ENCODE measurements at regions not wholly inside any gene's neighbourhood (a gene's known extent, or its start where the extent isn't known, plus 50 kb on each side); places are given as distances from the start of the nearest gene placed in this dataset.
"Not testable (repeated sequence)": the region's sequence is repeated elsewhere in the genome, so short reads cannot be mapped to it uniquely, and the experiment has no call there.

DNA sequence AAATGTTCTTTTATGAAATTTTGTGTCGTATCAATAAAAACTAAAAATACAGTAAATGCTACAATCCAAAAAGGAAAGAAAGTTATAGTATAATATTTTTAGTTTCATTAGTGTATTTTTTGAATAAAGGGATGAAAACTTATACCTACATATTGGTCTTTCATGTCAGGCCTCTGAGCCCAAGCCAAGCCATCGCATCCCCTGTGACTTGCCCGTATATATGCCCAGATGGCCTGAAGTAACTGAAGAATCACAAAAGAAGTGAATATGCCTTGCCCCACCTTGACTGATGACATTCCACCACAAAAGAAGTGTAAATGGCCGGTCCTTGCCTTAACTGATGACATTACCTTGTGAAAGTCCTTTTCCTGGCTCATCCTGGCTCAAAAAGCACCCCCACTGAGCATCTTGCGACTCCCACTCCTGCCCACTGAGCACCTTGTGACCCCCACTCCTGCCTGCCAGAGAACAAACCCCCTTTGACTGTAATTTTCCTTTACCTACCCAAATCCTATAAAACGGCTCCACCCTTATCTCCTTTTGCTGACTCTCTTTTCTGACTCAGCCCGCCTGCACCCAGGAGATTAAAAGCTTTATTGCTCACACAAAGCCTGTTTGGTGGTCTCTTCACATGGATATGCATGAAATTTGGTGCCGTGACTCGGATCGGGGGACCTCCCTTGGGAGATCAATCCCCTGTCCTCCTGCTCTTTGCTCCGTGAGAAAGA, 108.2 kb upstream of the PELI1 start:
- DNase-seq: not testable (repeated sequence)

- DNase-seq: not testable (repeated sequence)
These were observed 109.2 kb upstream of the PELI1 start for GRCh38 chr2:64253421-64253820.

GRCh38 chr2:64258566-64258965, 114.3 kb upstream of the PELI1 start:
- DNase-seq: no peak

- DNase-seq: peak; percentile 49
These were observed 115.1 kb upstream of the PELI1 start for GRCh38 chr2:64259312-64259711.

GRCh38 chr2:64260093-64260803, 116.0 kb upstream of the PELI1 start:
- no peak for DNase-seq

DNA sequence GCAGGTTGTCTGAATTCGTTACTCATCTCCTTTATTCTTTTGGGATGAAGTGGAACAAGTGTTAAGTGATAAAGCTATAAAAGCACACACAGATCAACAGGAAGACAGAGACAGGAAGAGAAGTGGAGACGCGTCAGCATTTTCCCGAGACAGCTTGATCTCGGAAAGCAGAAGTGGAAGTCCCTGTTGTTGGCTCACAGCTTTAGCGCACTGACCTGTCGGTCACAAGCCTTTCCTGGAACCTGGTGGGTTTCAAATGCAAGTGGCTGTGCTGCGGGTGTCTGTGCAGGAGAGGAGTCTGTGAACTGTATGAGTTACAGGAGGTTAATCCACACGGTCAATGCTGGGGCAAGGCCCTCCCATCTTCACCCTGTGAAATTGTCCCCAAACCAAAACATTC, 116.6 kb upstream of the PELI1 start:
- DNase-seq: no peak

GRCh38 chr2:64262071-64262470, 117.9 kb upstream of the PELI1 start:
- no peak for DNase-seq

GRCh38 chr2:64262816-64263215, 118.6 kb upstream of the PELI1 start:
- DNase-seq: no peak

GRCh38 chr2:64263315-64263714, 119.1 kb upstream of the PELI1 start:
- DNase-seq: peak; percentile 83

GRCh38 chr2:64267699-64268098, 123.5 kb upstream of the PELI1 start:
- peak; percentile 83 for DNase-seq

DNA sequence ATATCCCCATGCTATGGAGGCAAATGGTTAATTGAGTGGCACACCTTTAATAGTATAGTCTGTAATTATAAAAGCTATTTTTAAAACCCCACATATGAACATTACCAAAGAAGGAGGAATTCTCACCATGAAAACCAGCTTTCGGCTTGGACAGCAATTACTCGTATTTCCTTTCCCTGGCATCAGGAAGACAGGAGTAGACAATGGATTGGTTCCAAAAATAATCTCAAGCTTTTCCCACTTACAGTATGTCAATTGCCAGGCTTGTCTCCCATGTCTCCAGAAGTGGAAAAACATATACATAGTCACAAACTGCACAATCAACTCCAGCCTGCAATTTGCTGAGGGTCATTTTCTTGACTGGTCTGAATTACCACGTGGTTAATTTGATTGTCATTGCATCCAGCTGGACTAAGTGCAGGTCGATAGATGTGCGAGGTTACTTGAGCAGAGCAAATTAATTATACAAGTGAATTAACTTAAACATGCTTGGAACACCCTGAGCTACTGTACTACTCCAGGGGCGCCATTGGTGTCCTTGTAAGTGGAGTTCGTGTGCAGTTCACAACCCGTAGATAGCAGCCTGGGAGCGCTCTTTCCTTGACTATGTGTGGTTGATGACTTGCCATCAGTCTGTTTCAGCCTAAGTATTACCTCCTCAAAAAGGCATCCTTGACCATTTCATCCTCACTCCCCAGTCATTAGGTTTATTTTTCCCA, 124.3 kb upstream of the PELI1 start:
- no peak for DNase-seq

- DNase-seq: peak; percentile 93
These were observed 129.5 kb upstream of the PELI1 start for GRCh38 chr2:64273524-64274398.

DNA sequence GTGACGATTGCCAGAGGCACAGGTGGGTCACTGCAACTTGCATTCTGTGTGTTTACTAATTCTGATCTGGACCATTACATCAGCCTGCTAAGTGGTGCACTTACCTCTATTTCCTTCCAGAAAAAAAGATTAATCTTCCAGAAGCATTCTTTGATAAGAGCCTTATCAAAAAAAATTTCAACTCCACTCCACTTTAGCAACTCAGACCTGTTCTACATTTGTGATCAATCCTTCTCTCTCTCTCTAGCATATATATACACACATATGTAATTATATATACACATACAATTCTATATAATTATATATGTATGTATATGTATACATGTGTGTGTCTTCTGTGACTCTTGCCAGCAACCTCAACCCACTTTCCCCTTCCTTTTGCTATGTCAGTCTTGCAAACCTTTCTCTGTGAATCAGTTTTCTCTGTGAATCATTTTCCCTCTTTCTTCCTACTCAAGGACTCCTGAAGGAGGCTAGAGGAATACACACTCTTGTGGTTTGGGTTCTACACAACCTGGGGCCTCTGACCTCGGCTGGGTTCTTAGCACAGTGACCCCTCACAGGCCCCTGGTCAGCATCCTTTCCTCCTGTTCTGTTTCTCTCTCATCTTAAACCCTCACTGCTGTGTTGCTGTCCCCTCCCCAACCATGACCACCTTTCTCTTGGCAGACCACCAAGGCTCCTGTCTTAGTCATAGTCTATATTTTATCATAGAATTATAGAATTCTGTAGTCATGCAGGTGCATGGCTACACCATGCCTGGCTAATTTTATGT, 130.4 kb upstream of the PELI1 start:
- no peak for DNase-seq

DNA sequence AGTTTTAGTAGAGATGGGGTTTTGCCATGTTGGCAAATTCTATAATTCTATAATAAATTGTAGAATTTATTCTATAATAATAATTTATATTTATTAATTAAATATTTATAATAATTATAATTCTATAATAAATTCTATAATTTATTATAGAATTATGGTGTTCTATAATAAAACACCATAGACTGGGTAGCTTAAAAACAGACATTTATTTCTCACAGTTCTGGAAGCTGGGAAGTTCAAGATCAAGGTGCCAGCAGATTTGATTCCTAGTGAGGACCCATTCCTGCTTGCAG, 130.9 kb upstream of the PELI1 start:
- no peak for DNase-seq

DNA sequence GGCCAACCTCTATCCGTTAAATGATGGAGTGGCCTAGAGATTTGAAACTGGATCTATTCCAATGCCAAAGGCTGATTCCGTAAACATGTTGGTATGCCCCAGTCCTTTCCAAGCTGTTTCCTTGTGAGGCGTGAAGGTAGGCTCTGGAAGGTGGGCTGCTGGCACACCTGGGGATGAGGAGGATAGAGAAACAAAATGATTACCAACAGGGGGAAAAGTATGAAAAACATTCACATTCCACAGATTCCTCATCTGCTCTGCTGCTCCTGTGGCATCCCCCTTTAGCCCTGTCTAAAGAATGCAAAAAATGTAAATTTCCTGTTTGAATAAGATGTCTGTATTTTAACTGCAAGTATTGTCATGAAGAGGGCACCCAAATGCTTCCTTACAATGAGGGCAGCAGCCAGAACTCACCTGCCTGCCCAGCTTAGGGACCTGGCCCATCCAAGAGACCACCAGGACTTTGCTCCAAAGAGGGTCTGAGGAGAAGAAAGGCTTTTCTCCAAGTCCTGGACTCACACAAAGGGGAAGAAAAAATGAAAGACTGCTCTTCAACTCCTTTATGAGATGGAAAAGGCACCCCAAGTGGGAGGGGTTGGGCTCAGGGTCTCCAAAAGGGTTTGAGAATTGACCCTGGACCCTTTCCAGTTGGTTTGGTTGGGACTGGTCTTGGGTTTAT, 132.3 kb upstream of the PELI1 start:
- peak; percentile 74 for DNase-seq

GRCh38 chr2:64277101-64277849, 133.1 kb upstream of the PELI1 start:
- no peak for DNase-seq

DNA sequence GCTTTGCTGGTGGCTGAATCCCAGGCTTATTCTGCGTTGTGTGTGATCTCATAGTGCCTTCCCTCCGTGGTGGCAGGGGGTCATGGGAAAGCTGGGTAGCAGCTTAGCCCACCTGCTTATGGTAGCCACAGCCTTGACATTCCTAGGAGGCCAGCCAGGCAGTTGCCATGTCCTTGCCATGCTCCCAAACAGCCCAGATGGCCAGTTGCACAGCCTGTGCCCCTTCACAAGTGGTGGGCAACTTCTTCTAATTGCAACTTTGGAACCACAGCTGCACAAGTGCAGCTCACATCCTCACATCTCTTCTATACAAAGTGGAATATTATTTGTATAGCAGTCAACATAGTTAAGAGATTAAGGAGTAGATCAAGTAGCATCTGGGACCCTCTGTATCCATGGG, 136.6 kb upstream of the PELI1 start:
- DNase-seq: not testable (repeated sequence)

- DNase-seq: no peak
These were observed 138.9 kb upstream of the PELI1 start for GRCh38 chr2:64283006-64283570.

- DNase-seq: peak; percentile 65
These were observed 139.6 kb upstream of the PELI1 start for GRCh38 chr2:64283641-64284361.

- no peak for DNase-seq
These were observed 140.5 kb upstream of the PELI1 start for GRCh38 chr2:64284751-64285150.
